SK-N-SH (cell line): ENCODE measurements at regions not wholly inside any gene's neighbourhood (a gene's known extent, or its start where the extent isn't known, plus 50 kb on each side); places are given as distances from the start of the nearest gene placed in this dataset.
"Not testable (repeated sequence)": the region's sequence is repeated elsewhere in the genome, so short reads cannot be mapped to it uniquely, and the experiment has no call there.

ENCODE experiments used
- CTCF ChIA-PET: fragments of 300-600, 350-600 bp; formaldehyde crosslinking; extraction: SDS; loops from one replicate; lab custom pipeline; 2021; lab: Yijun Ruan, JAX
- POLR2A ChIA-PET: fragments of 350-600 bp; sonication (Branson Sonifier 250); formaldehyde crosslinking; extraction: SDS; loops from one replicate; lab custom pipeline; 2020; ENCODE audit warnings: antibody characterized with exemption, inconsistent platforms; lab: Yijun Ruan, JAX
- DNase-seq: peaks from one replicate; pipeline ENCODE4 v3.0.0; 2012
- H2AFZ ChIP-seq: fragments of 200-600 bp; sonication (generic); 2 replicates; pipeline ENCODE4 v1.8.1; 2016; ENCODE audit warnings: antibody characterized with exemption, mild to moderate bottlenecking, low read depth
- H3F3A ChIP-seq: fragments of 200-600 bp; sonication (generic); replicated peaks from 2 replicates; pipeline ENCODE3; 2016; ENCODE audit warnings: antibody characterized with exemption, mild to moderate bottlenecking; ENCODE audit not compliant: insufficient read depth
- H3K27ac ChIP-seq, 2 experiments: fragments of 200-500 bp in 1 of 2; fragments of 200-600 bp in 1 of 2; sonication (Bioruptor generic) in 1 of 2; sonication (generic), shearing (Covaris generic) in 1 of 2; 2 replicates each; pipeline versions ENCODE4 v1.5.1 to v1.6.1; 2014 to 2016; ENCODE audit warnings: low read depth in 2 of 2, inconsistent platforms in 1 of 2, low read length in 1 of 2, mild to moderate bottlenecking in 1 of 2, mixed read lengths in 1 of 2
- H3K27me3 ChIP-seq: fragments of 200-600 bp; sonication (generic), shearing (Covaris generic); 2 replicates; pipeline ENCODE4 v1.6.1; 2016; ENCODE audit warnings: mixed run types; ENCODE audit not compliant: insufficient read depth
- H3K36me3 ChIP-seq, 2 experiments: fragments of 200-500 bp in 1 of 2; fragments of 200-600 bp in 1 of 2; sonication (Bioruptor generic) in 1 of 2; sonication (generic) in 1 of 2; replicated peaks in 1 of 2; 2 replicates each; pipeline versions ENCODE3 to v1.5.1; 2014 to 2016; ENCODE audit warnings: low read length in 1 of 2, mild to moderate bottlenecking in 1 of 2; ENCODE audit not compliant: insufficient read depth in 2 of 2, control insufficient read depth in 1 of 2
- H3K4me1 ChIP-seq, 2 experiments: fragments of 200-500 bp in 1 of 2; fragments of 200-600 bp in 1 of 2; sonication (Bioruptor generic) in 1 of 2; sonication (generic), shearing (Covaris generic) in 1 of 2; 2 replicates each; pipeline versions ENCODE4 v1.5.1 to v1.6.1; 2014 to 2016; ENCODE audit warnings: low read depth in 1 of 2, low read length in 1 of 2, mixed run types in 1 of 2; ENCODE audit not compliant: insufficient read depth in 2 of 2, control insufficient read depth in 1 of 2
- H3K4me2 ChIP-seq: fragments of 200-600 bp; sonication (generic), shearing (Covaris generic); 2 replicates; pipeline ENCODE4 v1.6.1; 2017; ENCODE audit warnings: mixed run types
- H3K4me3 ChIP-seq, 2 experiments: fragments of 200-500 bp in 1 of 2; fragments of 200-600 bp in 1 of 2; sonication (Bioruptor generic) in 1 of 2; sonication (generic), shearing (Covaris generic) in 1 of 2; 2 replicates each; pipeline versions ENCODE4 v1.5.1 to v1.8.1; 2014 to 2016; ENCODE audit warnings: low read depth in 2 of 2, inconsistent platforms in 1 of 2, low read length in 1 of 2, mild to moderate bottlenecking in 1 of 2, mixed read lengths in 1 of 2, moderate library complexity in 1 of 2
- H3K79me2 ChIP-seq: fragments of 200-600 bp; sonication (generic); 2 replicates; pipeline ENCODE4 v1.8.1; 2017; ENCODE audit warnings: mild to moderate bottlenecking; ENCODE audit not compliant: insufficient read depth
- H3K9ac ChIP-seq: fragments of 200-600 bp; sonication (generic); 2 replicates; pipeline ENCODE4 v1.6.1; 2017; ENCODE audit warnings: mixed run types
- H3K9me2 ChIP-seq: fragments of 200-600 bp; sonication (generic); 2 replicates; pipeline ENCODE4 v1.6.1; 2017; ENCODE audit warnings: mixed run types
- H3K9me3 ChIP-seq: fragments of 200-600 bp; sonication (generic); 2 replicates; pipeline ENCODE4 v1.6.1; 2017; ENCODE audit warnings: mixed run types, mild to moderate bottlenecking, moderate library complexity
- H4K20me1 ChIP-seq: fragments of 200-600 bp; sonication (generic); 2 replicates; pipeline ENCODE4 v1.6.1; 2017; ENCODE audit warnings: mild to moderate bottlenecking, mixed run types; ENCODE audit not compliant: insufficient read depth
- GABPA ChIP-seq: IDR thresholded peaks from 2 replicates; pipeline ENCODE4 v1.4.0; 2012; ENCODE audit warnings: low read depth, mild to moderate bottlenecking
- JUND ChIP-seq: IDR thresholded peaks from 2 replicates; pipeline ENCODE4 v1.4.0; 2012
- RXRA ChIP-seq: IDR thresholded peaks from 2 replicates; pipeline ENCODE4 v1.4.0; 2012; ENCODE audit warnings: low read depth, mild to moderate bottlenecking, borderline replicate concordance
- TAF1 ChIP-seq: IDR thresholded peaks from 2 replicates; pipeline ENCODE4 v1.6.1; 2012; ENCODE audit warnings: low read depth, mild to moderate bottlenecking, low read length, moderate library complexity, borderline replicate concordance
- TEAD4 ChIP-seq: IDR thresholded peaks from 2 replicates; pipeline ENCODE4 v1.4.0; 2012; ENCODE audit warnings: mild to moderate bottlenecking, borderline replicate concordance; ENCODE audit not compliant: insufficient read depth
- WGBS: methylation state at CpG from one replicate; pipeline ENCODE4 v1.1.6; 2017; ENCODE audit warnings: low lambda C conversion rate; 5-methylcytosine and 5-hydroxymethylcytosine counted together
- TF ChIP-seq, protein P1 (sequence below): IDR thresholded peaks from 2 replicates; pipeline ENCODE4 v1.4.0; 2012; ENCODE audit warnings: low read depth, borderline replicate concordance

GRCh38 chr20:48521121-48521520 lies 306.7 kb downstream of the PREX1 start:
- Histone ChIP-seq H3K27me3 (no peaks in the 10 kb centered on the region), H3K36me3 (no peaks in the 10 kb centered on the region), H3K9me2 (no peaks in the 10 kb centered on the region), H4K20me1 (no peaks in the 10 kb centered on the region), H2AFZ (no peak overlapping the region), H3K9me3 (no peaks in the 10 kb centered on the region), H3K4me1 (peaks cover 0 to 5% of the 10 kb centered on the region in 2 experiments; a peak in 1 of 4 replicates)
- 46% methylated on average over 4 of the region's 5 CpGs for WGBS
- DNase-seq = no peak
- no peak for TF ChIP-seq TEAD4
- TF ChIP-seq, protein P1, sequence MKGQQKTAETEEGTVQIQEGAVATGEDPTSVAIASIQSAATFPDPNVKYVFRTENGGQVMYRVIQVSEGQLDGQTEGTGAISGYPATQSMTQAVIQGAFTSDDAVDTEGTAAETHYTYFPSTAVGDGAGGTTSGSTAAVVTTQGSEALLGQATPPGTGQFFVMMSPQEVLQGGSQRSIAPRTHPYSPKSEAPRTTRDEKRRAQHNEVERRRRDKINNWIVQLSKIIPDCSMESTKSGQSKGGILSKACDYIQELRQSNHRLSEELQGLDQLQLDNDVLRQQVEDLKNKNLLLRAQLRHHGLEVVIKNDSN = no peak
- no peak for TF ChIP-seq GABPA
- TF ChIP-seq TAF1 = no peak
- no peak for TF ChIP-seq JUND
- no peak for TF ChIP-seq RXRA
- TF ChIP-seq, all 33 proteins: peak for 0
- H3K79me2 ChIP-seq = no peaks in the 10 kb centered on the region
- no peak overlapping the region for H3K4me3 ChIP-seq
- POLR2A ChIA-PET = no interaction called here
- no peak overlapping the region for H3K9ac ChIP-seq
- no peak overlapping the region for H3K27ac ChIP-seq
- H3F3A ChIP-seq = no peaks in the 10 kb centered on the region
- CTCF ChIA-PET = no interaction called here
- no peak overlapping the region for H3K4me2 ChIP-seq

- H3K79me2 ChIP-seq, H3F3A ChIP-seq, H3K36me3 ChIP-seq, H2AFZ ChIP-seq, H4K20me1 ChIP-seq, H3K4me2 ChIP-seq, H3K9me2 ChIP-seq, H3K4me1 ChIP-seq, H3K9me3 ChIP-seq, H3K9ac ChIP-seq, H3K27ac ChIP-seq, DNase-seq, H3K27me3 ChIP-seq, H3K4me3 ChIP-seq: not testable (repeated sequence)
- CTCF ChIA-PET = interaction anchor here (1.5 to 1.7 kb wide), 2 partner anchors 104 to 621 kb away, joined by 8 read pairs; no protein-coding TSS in a partner anchor
- POLR2A ChIA-PET = interaction anchor here (1.1 to 1.2 kb wide), 2 partner anchors 621 to 698 kb away, joined by 4 to 43 read pairs; no protein-coding TSS in a partner anchor
- WGBS = 26% methylated on average over 11 of the region's 11 CpGs
Measured at GRCh38 chr20:48516196-48516595, 311.6 kb downstream of the PREX1 start.

DNA sequence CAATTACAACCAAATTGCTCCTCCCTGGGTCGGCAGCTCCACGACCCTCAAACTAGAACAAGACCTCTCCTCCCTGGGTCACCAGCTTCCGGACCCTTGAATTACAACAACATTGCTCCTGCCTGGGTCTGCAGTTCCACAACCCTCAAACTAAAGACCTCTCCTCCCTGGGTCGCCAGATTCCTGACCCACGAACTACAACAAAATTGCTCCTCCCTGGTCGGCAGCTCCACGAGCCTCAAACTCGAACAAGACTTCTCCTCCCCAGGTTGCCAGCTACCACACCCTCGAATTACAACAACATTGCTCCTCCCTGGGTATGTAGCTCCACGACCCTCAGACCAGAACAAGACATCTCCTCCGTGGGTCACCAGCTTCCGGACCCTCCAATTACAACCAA lies 313.2 kb downstream of the PREX1 start:
- H3K79me2 ChIP-seq, H3F3A ChIP-seq, POLR2A ChIA-PET, H3K36me3 ChIP-seq, H2AFZ ChIP-seq, H3K4me3 ChIP-seq, H3K27ac ChIP-seq, H3K4me1 ChIP-seq, H3K4me2 ChIP-seq, H3K27me3 ChIP-seq, CTCF ChIA-PET, H3K9ac ChIP-seq, H3K9me3 ChIP-seq, H4K20me1 ChIP-seq, H3K9me2 ChIP-seq, DNase-seq: not testable (repeated sequence)
- 23% methylated on average over 9 of the region's 12 CpGs for WGBS

GRCh38 chr20:48512539-48512938 lies 315.3 kb downstream of the PREX1 start:
- CTCF ChIA-PET = not testable (repeated sequence)

DNA sequence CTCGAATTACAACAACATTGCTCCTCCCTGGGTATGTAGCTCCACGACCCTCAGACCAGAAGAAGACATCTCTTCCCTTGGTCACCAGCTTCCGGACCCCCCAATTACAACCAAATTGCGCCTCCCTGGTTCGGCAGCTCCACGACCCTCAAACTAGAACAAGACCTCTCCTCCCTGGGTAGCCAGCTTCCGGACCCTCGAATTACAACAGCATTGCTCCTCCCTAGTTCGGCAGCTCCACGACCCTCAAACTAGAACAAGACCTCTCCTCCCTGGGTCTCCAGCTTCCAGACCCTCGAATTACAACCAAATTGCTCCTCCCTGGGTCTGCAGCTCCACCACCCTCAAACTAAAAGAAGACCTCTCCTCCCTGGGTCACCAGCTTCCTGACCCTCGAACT lies 322.7 kb downstream of the PREX1 start:
- H3K27me3 ChIP-seq = not testable (repeated sequence)

More at GRCh38 chr20:48512539-48512938, 315.3 kb downstream of the PREX1 start:
- WGBS = 33% methylated on average over 15 of the region's 16 CpGs
- H3K9me2 ChIP-seq, H3K36me3 ChIP-seq, H2AFZ ChIP-seq, H3F3A ChIP-seq, H3K9me3 ChIP-seq, H3K27ac ChIP-seq, H3K27me3 ChIP-seq, POLR2A ChIA-PET, H3K9ac ChIP-seq, H3K4me3 ChIP-seq, H4K20me1 ChIP-seq, H3K4me1 ChIP-seq, H3K4me2 ChIP-seq, DNase-seq, H3K79me2 ChIP-seq: not testable (repeated sequence)

More for the DNA sequence above, 322.7 kb downstream of the PREX1 start:
- H3K9me2 ChIP-seq, POLR2A ChIA-PET, H3K9ac ChIP-seq, H3K9me3 ChIP-seq, H3F3A ChIP-seq, H3K4me1 ChIP-seq, CTCF ChIA-PET, H3K4me3 ChIP-seq, H4K20me1 ChIP-seq, DNase-seq, H3K4me2 ChIP-seq, H3K36me3 ChIP-seq, H2AFZ ChIP-seq, H3K79me2 ChIP-seq, H3K27ac ChIP-seq: not testable (repeated sequence)
- 16% methylated on average over 12 of the region's 12 CpGs for WGBS
